Endothelial cell of umbilical vein (primary cell): ENCODE measurements at regions not wholly inside any gene's neighbourhood (a gene's known extent, or its start where the extent isn't known, plus 50 kb on each side); places are given as distances from the start of the nearest gene placed in this dataset.

Experiments used
- BruUV-seq: library from RNA; stranded (reverse); fragments of 400-500 nt; replicated peaks from 2 replicates; lab custom pipeline; 2021; lab: Mats Ljungman, UMichigan
- CTCF ChIA-PET: fragments of 300-600, 350-600 bp; sonication (Branson Sonifier 250); formaldehyde crosslinking; loops from one replicate; lab custom pipeline; 2021; ENCODE audit warnings: antibody characterized with exemption, inconsistent platforms; lab: Charles Lee
- POLR2A ChIA-PET: fragments of 300-600, 350-600 bp; sonication (Branson Sonifier 250); formaldehyde crosslinking; loops from one replicate; lab custom pipeline; 2021; ENCODE audit warnings: antibody characterized with exemption, inconsistent platforms; lab: Charles Lee
- DNase-seq: peaks from one replicate; pipeline ENCODE4 v3.0.0-alpha.2; 2011; ENCODE audit warnings: low read depth, low spot score
- FAIRE-seq: peaks from 2 replicates; lab custom pipeline; 2011; peaks lifted over from hg19 to GRCh38; lab: Jason Lieb, UNC
- H2AFZ ChIP-seq: 2 replicates; pipeline ENCODE4 v1.6.0; 2012; ENCODE audit warnings: low read depth, low read length, control low read depth, inconsistent platforms
- H3K27ac ChIP-seq: 2 replicates; pipeline ENCODE4 v1.5.1; 2011; ENCODE audit warnings: low read depth, mild to moderate bottlenecking, control low read depth, low read length, moderate library complexity; ENCODE audit not compliant: insufficient read depth
- H3K27me3 ChIP-seq, 2 experiments: 2 replicates each; pipeline versions ENCODE4 v1.6.0 to v1.6.1; 2011; ENCODE audit warnings: low read length in 2 of 2, mixed read lengths in 1 of 2; ENCODE audit not compliant: control insufficient read depth in 2 of 2, insufficient read depth in 2 of 2
- H3K36me3 ChIP-seq, 2 experiments: 2 replicates in 1 of 2; 3 replicates in 1 of 2; pipeline ENCODE4 v1.5.1; 2011; ENCODE audit warnings: low read length in 2 of 2, mild to moderate bottlenecking in 1 of 2, moderate library complexity in 1 of 2; ENCODE audit not compliant: control insufficient read depth in 2 of 2, insufficient read depth in 2 of 2; ENCODE audit errors: extremely low read depth in 1 of 2
- H3K4me1 ChIP-seq: 3 replicates; pipeline ENCODE4 v1.5.1; 2011; ENCODE audit warnings: mild to moderate bottlenecking, low read length; ENCODE audit not compliant: control insufficient read depth, insufficient read depth; ENCODE audit errors: extremely low read depth
- H3K4me2 ChIP-seq: 2 replicates; pipeline ENCODE4 v1.6.1; 2011; ENCODE audit warnings: low read length, control low read depth, mixed read lengths; ENCODE audit not compliant: insufficient read depth
- H3K4me3 ChIP-seq, 3 experiments: fragments of 200-600 bp in 1 of 3; sonication (generic), shearing (Covaris generic) in 1 of 3; replicated peaks in 1 of 3; 2 replicates each; pipeline ENCODE4 v1.5.1; 2011 to 2016; ENCODE audit warnings: control low read depth in 3 of 3, low read length in 3 of 3, mild to moderate bottlenecking in 2 of 3, inconsistent platforms in 1 of 3, low read depth in 1 of 3, moderate library complexity in 1 of 3; ENCODE audit not compliant: insufficient read depth in 1 of 3
- H3K79me2 ChIP-seq: 2 replicates; pipeline ENCODE4 v1.6.0; 2012; ENCODE audit warnings: low read length, inconsistent platforms; ENCODE audit not compliant: control insufficient read depth, insufficient read depth
- H3K9ac ChIP-seq: replicated peaks from 2 replicates; pipeline ENCODE3; 2011; ENCODE audit warnings: low read length, control low read depth; ENCODE audit not compliant: insufficient read depth; ENCODE audit errors: extremely low read depth
- H3K9me1 ChIP-seq: replicated peaks from 3 replicates; pipeline ENCODE4 v1.6.0; 2011; ENCODE audit warnings: mild to moderate bottlenecking, low read length; ENCODE audit not compliant: control insufficient read depth, insufficient read depth; ENCODE audit errors: extremely low read depth
- H3K9me3 ChIP-seq: replicated peaks from 2 replicates; pipeline ENCODE4 v1.5.1; 2012; ENCODE audit warnings: low read length, inconsistent platforms; ENCODE audit not compliant: control insufficient read depth, insufficient read depth
- H4K20me1 ChIP-seq: replicated peaks from 2 replicates; pipeline ENCODE3; 2011; ENCODE audit warnings: mild to moderate bottlenecking, low read length; ENCODE audit not compliant: control insufficient read depth, insufficient read depth; ENCODE audit errors: extremely low read depth
- CTCF ChIP-seq, 2 donors: IDR thresholded peaks; 1 replicate in 1 of 2; 2 replicates in 1 of 2; pipeline ENCODE4 v1.5.1; 2011; ENCODE audit warnings: low read length in 2 of 2, mild to moderate bottlenecking in 2 of 2, moderate library complexity in 2 of 2, control low read depth in 1 of 2, inconsistent platforms in 1 of 2, low read depth in 1 of 2; ENCODE audit not compliant: insufficient read depth in 1 of 2; ENCODE audit errors: extremely low read depth in 1 of 2
- EZH2 ChIP-seq: IDR thresholded peaks from 2 replicates; pipeline ENCODE4 v1.6.1; 2012; ENCODE audit warnings: borderline replicate concordance, low read depth, mild to moderate bottlenecking, moderate library complexity, low read length, inconsistent platforms; ENCODE audit not compliant: severe bottlenecking
- FOS ChIP-seq: IDR thresholded peaks from 2 replicates; pipeline ENCODE4 v1.6.1; 2011; ENCODE audit warnings: mild to moderate bottlenecking, low read length, moderate library complexity, borderline replicate concordance; ENCODE audit not compliant: insufficient read depth
- GATA2 ChIP-seq: IDR thresholded peaks from 2 replicates; pipeline ENCODE4 v1.7.0; 2011; ENCODE audit warnings: low read depth, mild to moderate bottlenecking, moderate library complexity, mixed read lengths, low read length; ENCODE audit not compliant: insufficient read length, insufficient read depth
- JUN ChIP-seq: IDR thresholded peaks from 2 replicates; pipeline ENCODE4 v1.6.1; 2011; ENCODE audit warnings: borderline replicate concordance, low read depth; ENCODE audit not compliant: insufficient read length, insufficient read depth
- MAX ChIP-seq: IDR thresholded peaks from 2 replicates; pipeline ENCODE4 v1.6.1; 2011; ENCODE audit not compliant: insufficient read depth, insufficient read length
- MYC ChIP-seq: IDR thresholded peaks from one replicate; pipeline ENCODE4 v1.6.1; 2011; ENCODE audit warnings: mild to moderate bottlenecking, low read depth, low read length
- POLR2A ChIP-seq: IDR thresholded peaks from 2 replicates; pipeline ENCODE4 v1.6.1; 2012; ENCODE audit warnings: low read depth, mild to moderate bottlenecking, control low read depth, low read length
- POLR2AphosphoS5 ChIP-seq: IDR thresholded peaks from 2 replicates; pipeline ENCODE4 v1.6.1; 2012; ENCODE audit warnings: low read depth, mild to moderate bottlenecking, control low read depth, low read length, moderate library complexity; ENCODE audit not compliant: insufficient read depth
- dilution Hi-C: fragments of 300-500 bp; cut with MboI; formaldehyde crosslinking; loops from one replicate; pipeline ENCODE4 v1.15.0; 2019; ENCODE audit warnings: low sequenced_read_pairs; ENCODE audit not compliant: extremely low pct_ligation_motif_present
- intact Hi-C: fragments of 100-400 bp; cut with micrococcal nuclease; formaldehyde crosslinking; loops from one replicate; pipeline ENCODE4 v1.10.0; 2022

- no peak for FAIRE-seq
- peaks cover 2 to 9% of the 10 kb centered on the region in 2 experiments for H3K27me3 ChIP-seq
- TF ChIP-seq JUN: no peak
- no peak for TF ChIP-seq MAX
- no peak for TF ChIP-seq FOS
- no peak for TF ChIP-seq CTCF (IDR thresholded peaks at IDR 0.05; ENCODE audit: extremely low read depth in 1 of 2, insufficient read depth in 1 of 2, low read depth in 1 of 2, low read length in 2 of 2)
- TF ChIP-seq EZH2: no peak
- TF ChIP-seq GATA2: no peak
- no peak for TF ChIP-seq POLR2A
- TF ChIP-seq POLR2AphosphoS5: no peak
- TF ChIP-seq MYC: no peak
- H3K36me3 ChIP-seq: no peaks in the 10 kb centered on the region
- dilution Hi-C loops: no loop called here
- no peak overlapping the region for H3K4me3 ChIP-seq
- no TSS peak for BruUV-seq
- no peaks in the 10 kb centered on the region for H3K79me2 ChIP-seq
- no peak overlapping the region for H3K27ac ChIP-seq
- no peak overlapping the region for H2AFZ ChIP-seq
- H3K9ac ChIP-seq: no peak overlapping the region
- no peak overlapping the region for H3K4me2 ChIP-seq
- no peaks in the 10 kb centered on the region for H3K9me1 ChIP-seq
- H3K4me1 ChIP-seq: no peaks in the 10 kb centered on the region
- no peaks in the 10 kb centered on the region for H4K20me1 ChIP-seq
- CTCF ChIA-PET: no interaction called here
- intact Hi-C loops: no loop called here
- POLR2A ChIA-PET: no interaction called here
- no peaks in the 10 kb centered on the region for H3K9me3 ChIP-seq
- no peak for DNase-seq
Measured at GRCh38 chrX:69262036-69262936, 97.0 kb upstream of the PJA1 start.
